ENCODE measurements at regions not wholly inside any gene's neighbourhood (a gene's known extent, or its start where the extent isn't known, plus 50 kb on each side); places are given as distances from the start of the nearest gene placed in this dataset.

DNA sequence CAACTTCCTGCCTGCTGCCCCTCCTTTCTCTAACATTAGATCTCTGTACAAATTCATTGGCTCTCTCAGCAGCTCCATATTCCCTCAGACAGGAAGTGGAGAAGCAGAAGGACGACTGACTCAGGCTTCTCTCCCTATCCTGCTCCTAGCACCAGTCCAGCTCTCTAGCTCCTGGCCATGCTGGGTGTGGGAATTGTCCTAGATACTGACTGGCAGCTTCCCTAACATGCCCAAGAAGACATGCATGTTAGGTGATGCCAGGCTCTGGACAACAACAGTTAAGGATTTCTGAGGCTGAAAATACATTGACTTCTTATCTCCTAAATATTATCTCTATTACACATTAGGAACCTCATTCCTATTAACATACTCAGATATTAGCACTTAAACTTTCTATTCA, 292.9 kb downstream of the IKZF2 start:
- TF ChIP-seq, protein P1, sequence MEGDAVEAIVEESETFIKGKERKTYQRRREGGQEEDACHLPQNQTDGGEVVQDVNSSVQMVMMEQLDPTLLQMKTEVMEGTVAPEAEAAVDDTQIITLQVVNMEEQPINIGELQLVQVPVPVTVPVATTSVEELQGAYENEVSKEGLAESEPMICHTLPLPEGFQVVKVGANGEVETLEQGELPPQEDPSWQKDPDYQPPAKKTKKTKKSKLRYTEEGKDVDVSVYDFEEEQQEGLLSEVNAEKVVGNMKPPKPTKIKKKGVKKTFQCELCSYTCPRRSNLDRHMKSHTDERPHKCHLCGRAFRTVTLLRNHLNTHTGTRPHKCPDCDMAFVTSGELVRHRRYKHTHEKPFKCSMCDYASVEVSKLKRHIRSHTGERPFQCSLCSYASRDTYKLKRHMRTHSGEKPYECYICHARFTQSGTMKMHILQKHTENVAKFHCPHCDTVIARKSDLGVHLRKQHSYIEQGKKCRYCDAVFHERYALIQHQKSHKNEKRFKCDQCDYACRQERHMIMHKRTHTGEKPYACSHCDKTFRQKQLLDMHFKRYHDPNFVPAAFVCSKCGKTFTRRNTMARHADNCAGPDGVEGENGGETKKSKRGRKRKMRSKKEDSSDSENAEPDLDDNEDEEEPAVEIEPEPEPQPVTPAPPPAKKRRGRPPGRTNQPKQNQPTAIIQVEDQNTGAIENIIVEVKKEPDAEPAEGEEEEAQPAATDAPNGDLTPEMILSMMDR (IDR thresholded peaks at IDR 0.05) = no peak
- TF ChIP-seq POLR2A (IDR thresholded peaks at IDR 0.05) = no peak

All from Peyer's patch (tissue), 4 donors.